Tibial nerve (tissue), 4 donors: ENCODE measurements at regions not wholly inside any gene's neighbourhood (a gene's known extent, or its start where the extent isn't known, plus 50 kb on each side); places are given as distances from the start of the nearest gene placed in this dataset.

ENCODE experiments used
- DNase-seq, 2 donors: peaks; one replicate each; pipeline ENCODE4 v3.0.0-alpha.2; 2019; ENCODE audit warnings: low spot score in 2 of 2
- H3K27ac ChIP-seq, 4 donors: fragments of 200-600 bp; sonication (generic) in 3 of 4; one replicate each; pipeline ENCODE4 v1.5.1; 2017 to 2019; ENCODE audit warnings: mild to moderate bottlenecking in 1 of 4
- H3K27me3 ChIP-seq, 2 donors: fragments of 200-600 bp; sonication (generic) in 1 of 2; one replicate each; pipeline versions ENCODE4 v1.5.1 to v1.6.0; 2017 to 2019
- H3K36me3 ChIP-seq, 3 donors: fragments of 200-600 bp; sonication (generic); one replicate each; pipeline ENCODE4 v1.5.1; 2018 to 2019
- H3K4me1 ChIP-seq, 4 donors: fragments of 200-600 bp; sonication (generic) in 3 of 4; one replicate each; pipeline ENCODE4 v1.5.1; 2017 to 2019
- H3K4me3 ChIP-seq, 4 donors: fragments of 200-600 bp; sonication (generic) in 3 of 4; one replicate each; pipeline ENCODE4 v1.5.1; 2017 to 2019; ENCODE audit warnings: mild to moderate bottlenecking in 1 of 4, moderate library complexity in 1 of 4
- H3K9me3 ChIP-seq, 4 donors: fragments of 200-600 bp; sonication (generic) in 3 of 4; one replicate each; pipeline ENCODE4 v1.5.1; 2017 to 2019
- EP300 ChIP-seq, 2 donors: sonication (generic); formaldehyde crosslinking; IDR thresholded peaks; one replicate each; pipeline ENCODE4 v1.6.1; 2017; ENCODE audit warnings: antibody characterized with exemption in 2 of 2, mild to moderate bottlenecking in 1 of 2
- POLR2A ChIP-seq, 2 donors: fragments of 450-650 bp; IDR thresholded peaks; one replicate each; pipeline ENCODE4 v1.6.1; 2017; ENCODE audit warnings: antibody characterized with exemption in 2 of 2, mild to moderate bottlenecking in 2 of 2, moderate library complexity in 2 of 2
- WGBS, 2 donors: methylation state at CpG; one replicate each; pipeline ENCODE4 v1.1.5; 2018; 5-methylcytosine and 5-hydroxymethylcytosine counted together
- TF ChIP-seq, protein P1 (sequence below), 5 experiments: fragments of 200-600 bp in 3 of 5; fragments of 450-650 bp in 2 of 5; sonication (generic) in 3 of 5; IDR thresholded peaks; one replicate each; pipeline ENCODE4 v1.5.1; 2016 to 2019; ENCODE audit warnings: antibody characterized with exemption in 5 of 5, mild to moderate bottlenecking in 3 of 5, moderate library complexity in 2 of 5

DNA sequence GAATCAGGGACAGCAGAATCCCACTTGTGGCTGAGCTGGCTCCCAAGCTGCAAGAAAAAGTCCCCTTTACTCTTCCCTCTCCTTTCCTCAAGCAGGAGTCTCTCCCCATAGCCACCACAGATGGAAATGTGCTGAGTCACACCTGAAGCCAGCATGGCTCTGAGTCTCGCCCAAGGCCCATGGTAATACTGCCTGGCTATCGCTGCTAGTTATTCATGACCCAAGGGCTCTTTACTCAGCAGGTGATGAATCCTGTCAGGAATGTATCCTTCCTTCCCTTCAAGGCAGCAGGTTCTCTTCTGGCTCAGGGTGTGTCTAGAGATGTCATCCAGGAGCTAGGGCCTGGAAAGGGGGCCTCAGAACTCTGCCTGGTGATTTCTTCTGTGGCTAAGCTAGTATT lies 403.3 kb upstream of the PTPRD start:
- no peak for TF ChIP-seq POLR2A (IDR thresholded peaks at IDR 0.05)
- TF ChIP-seq, protein P1, sequence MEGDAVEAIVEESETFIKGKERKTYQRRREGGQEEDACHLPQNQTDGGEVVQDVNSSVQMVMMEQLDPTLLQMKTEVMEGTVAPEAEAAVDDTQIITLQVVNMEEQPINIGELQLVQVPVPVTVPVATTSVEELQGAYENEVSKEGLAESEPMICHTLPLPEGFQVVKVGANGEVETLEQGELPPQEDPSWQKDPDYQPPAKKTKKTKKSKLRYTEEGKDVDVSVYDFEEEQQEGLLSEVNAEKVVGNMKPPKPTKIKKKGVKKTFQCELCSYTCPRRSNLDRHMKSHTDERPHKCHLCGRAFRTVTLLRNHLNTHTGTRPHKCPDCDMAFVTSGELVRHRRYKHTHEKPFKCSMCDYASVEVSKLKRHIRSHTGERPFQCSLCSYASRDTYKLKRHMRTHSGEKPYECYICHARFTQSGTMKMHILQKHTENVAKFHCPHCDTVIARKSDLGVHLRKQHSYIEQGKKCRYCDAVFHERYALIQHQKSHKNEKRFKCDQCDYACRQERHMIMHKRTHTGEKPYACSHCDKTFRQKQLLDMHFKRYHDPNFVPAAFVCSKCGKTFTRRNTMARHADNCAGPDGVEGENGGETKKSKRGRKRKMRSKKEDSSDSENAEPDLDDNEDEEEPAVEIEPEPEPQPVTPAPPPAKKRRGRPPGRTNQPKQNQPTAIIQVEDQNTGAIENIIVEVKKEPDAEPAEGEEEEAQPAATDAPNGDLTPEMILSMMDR (IDR thresholded peaks at IDR 0.05) = no peak
- no peak for TF ChIP-seq EP300 (IDR thresholded peaks at IDR 0.05)
- H3K4me1 ChIP-seq = no peaks in the 10 kb centered on the region
- no peaks in the 10 kb centered on the region for H3K36me3 ChIP-seq
- no peak overlapping the region for H3K4me3 ChIP-seq
- H3K27me3 ChIP-seq = no peaks in the 10 kb centered on the region
- 88 to 89% methylated on average over 2 of the region's 2 CpGs for WGBS, 2 donors
- H3K9me3 ChIP-seq = no peaks in the 10 kb centered on the region
- no peak overlapping the region for H3K27ac ChIP-seq
- DNase-seq = no peak

DNA sequence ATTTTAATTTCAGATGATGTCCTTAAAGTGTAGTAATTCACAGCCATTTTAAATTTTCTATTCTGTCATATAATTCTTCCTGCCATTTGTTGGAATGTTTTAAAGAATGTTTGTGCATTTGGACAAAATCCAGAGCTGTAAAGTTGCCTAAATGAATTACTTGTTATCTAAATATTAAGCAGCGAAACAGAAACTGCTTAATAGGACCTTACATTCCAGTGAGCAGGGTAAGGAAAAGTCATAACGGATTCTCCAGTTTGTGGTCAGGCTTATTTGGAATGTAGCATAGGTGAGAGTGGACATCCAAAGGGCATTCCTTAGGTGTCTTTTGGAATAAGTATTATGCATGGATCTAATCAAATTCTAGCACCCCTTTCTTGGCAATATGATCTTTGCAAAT lies 410.4 kb upstream of the PTPRD start:
- Histone ChIP-seq H3K27me3 (no peaks in the 10 kb centered on the region), H3K9me3 (no peaks in the 10 kb centered on the region), H3K4me3 (no peak overlapping the region), H3K4me1 (no peaks in the 10 kb centered on the region), H3K27ac (no peak overlapping the region), H3K36me3 (no peaks in the 10 kb centered on the region)
- TF ChIP-seq POLR2A (IDR thresholded peaks at IDR 0.05) = no peak
- TF ChIP-seq, protein P1 (IDR thresholded peaks at IDR 0.05) = no peak
- no peak for TF ChIP-seq EP300 (IDR thresholded peaks at IDR 0.05)
- DNase-seq = no peak
- WGBS, 2 donors = 30 to 31% methylated on average over 2 of the region's 2 CpGs

DNA sequence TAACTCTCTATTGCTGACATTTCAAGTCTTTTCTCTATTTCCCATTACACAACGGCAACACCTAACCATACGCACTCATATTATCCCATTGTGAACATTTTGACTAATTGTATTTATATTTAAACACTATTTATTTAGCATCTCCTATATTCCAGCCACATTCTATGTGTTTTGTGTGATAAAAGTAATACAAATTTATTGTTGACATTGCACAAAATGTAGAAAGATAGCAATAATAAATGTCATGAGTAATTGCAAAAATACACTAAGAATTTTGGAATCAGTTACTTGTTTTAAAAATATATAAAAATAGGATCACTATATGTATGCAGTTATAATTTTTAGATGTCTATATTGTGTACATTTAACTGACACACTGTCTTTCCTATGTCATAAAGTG lies 413.0 kb upstream of the PTPRD start:
- DNase-seq = no peak
- no peaks in the 10 kb centered on the region for H3K9me3 ChIP-seq
- H3K27ac ChIP-seq = no peak overlapping the region
- H3K4me1 ChIP-seq = no peaks in the 10 kb centered on the region
- TF ChIP-seq POLR2A (IDR thresholded peaks at IDR 0.05) (no peak), EP300 (IDR thresholded peaks at IDR 0.05) (no peak)
- TF ChIP-seq, protein P1 (IDR thresholded peaks at IDR 0.05) = no peak
- H3K36me3 ChIP-seq = no peaks in the 10 kb centered on the region
- H3K27me3 ChIP-seq = no peaks in the 10 kb centered on the region
- no peak overlapping the region for H3K4me3 ChIP-seq
- WGBS, 2 donors = 92 to 97% methylated on average over 2 of the region's 2 CpGs

DNA sequence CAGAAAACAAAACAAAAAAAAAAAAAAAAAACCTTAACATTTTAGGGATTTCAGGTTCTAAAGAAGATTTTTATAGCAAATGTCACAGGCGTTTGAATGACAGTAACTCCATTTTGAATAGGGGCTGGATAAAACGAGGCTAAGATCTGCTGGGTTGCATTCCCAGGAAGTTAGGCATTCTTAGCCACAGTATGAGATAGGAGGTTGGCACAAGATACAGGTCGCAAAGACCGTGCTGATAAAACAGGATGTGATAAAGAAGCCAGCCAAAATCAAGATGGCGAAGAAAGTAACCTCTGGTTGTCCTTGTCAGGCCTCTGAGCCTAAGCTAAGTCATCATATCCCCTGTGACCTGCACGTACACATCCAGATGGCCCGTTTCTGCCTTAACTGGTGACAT lies 425.6 kb upstream of the PTPRD start:
- TF ChIP-seq EP300 (IDR thresholded peaks at IDR 0.05) = no peak
- TF ChIP-seq, protein P1 (IDR thresholded peaks at IDR 0.05) = no peak
- TF ChIP-seq POLR2A (IDR thresholded peaks at IDR 0.05) = no peak
- H3K27me3 ChIP-seq = no peaks in the 10 kb centered on the region
- H3K4me1 ChIP-seq = no peaks in the 10 kb centered on the region
- no peak for DNase-seq
- H3K9me3 ChIP-seq = no peaks in the 10 kb centered on the region
- no peaks in the 10 kb centered on the region for H3K36me3 ChIP-seq
- no peak overlapping the region for H3K4me3 ChIP-seq
- no peak overlapping the region for H3K27ac ChIP-seq
- 67 to 69% methylated on average over 7 of the region's 7 CpGs for WGBS, 2 donors

DNA sequence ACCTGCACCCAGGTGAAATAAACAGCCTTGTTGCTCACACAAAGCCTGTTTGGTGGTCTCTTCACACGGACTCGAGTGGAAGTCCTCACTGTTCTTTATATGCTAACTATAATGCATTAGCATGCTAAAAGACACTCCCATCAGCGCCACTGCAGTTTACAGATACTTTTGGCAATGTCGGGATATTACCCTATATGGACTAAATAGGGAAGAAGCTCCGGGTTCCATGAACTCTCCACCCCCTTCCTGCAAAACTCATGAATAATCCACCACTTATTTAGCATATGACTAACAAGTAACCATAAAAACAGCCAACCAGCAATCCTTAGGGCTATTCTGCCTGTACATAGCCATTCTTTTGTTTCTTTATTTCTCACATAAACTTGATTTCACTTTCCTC lies 426.2 kb upstream of the PTPRD start:
- Histone ChIP-seq H3K27me3 (no peaks in the 10 kb centered on the region), H3K27ac (no peak overlapping the region), H3K36me3 (no peaks in the 10 kb centered on the region), H3K4me3 (no peak overlapping the region), H3K9me3 (no peaks in the 10 kb centered on the region), H3K4me1 (no peaks in the 10 kb centered on the region)
- no peak for DNase-seq
- 66 to 80% methylated on average over 5 of the region's 5 CpGs for WGBS, 2 donors
- TF ChIP-seq EP300 (IDR thresholded peaks at IDR 0.05) = no peak
- TF ChIP-seq, protein P1 (IDR thresholded peaks at IDR 0.05) = no peak
- no peak for TF ChIP-seq POLR2A (IDR thresholded peaks at IDR 0.05)
